ENCODE measurements at regions not wholly inside any gene's neighbourhood (a gene's known extent, or its start where the extent isn't known, plus 50 kb on each side); places are given as distances from the start of the nearest gene placed in this dataset.

- Histone ChIP-seq H3K27me3 (ENCODE audit: insufficient read depth, low read depth) (no peaks in the 10 kb centered on the region), H4K20me1 (ENCODE audit: insufficient read depth) (no peaks in the 10 kb centered on the region), H3K9me3 (ENCODE audit: insufficient read depth, low read depth) (no peaks in the 10 kb centered on the region), H3K36me3 (ENCODE audit: low read depth) (no peaks in the 10 kb centered on the region), H2AFZ (no peak overlapping the region), H3K4me3 (no peak overlapping the region), H3K27ac (no peak overlapping the region), H3K9me2 (ENCODE audit: insufficient read depth) (no peaks in the 10 kb centered on the region), H3K4me2 (no peak overlapping the region), H3K79me2 (ENCODE audit: low read depth) (no peaks in the 10 kb centered on the region), H3F3A (ENCODE audit: insufficient read depth, low read depth) (no peaks in the 10 kb centered on the region), H3K4me1 (replicated peaks; ENCODE audit: insufficient read depth) (no peaks in the 10 kb centered on the region)
- TF ChIP-seq CTCF (conservative IDR thresholded peaks at IDR 0.05) (no peak), EZH2 (IDR thresholded peaks at IDR 0.05; ENCODE audit: low read depth) (no peak)
- intact Hi-C loops (cut with micrococcal nuclease; ENCODE audit: unreplicated experiment): no loop called here
- no TSS peak for BruUV-seq (replicated peaks)
- ChIA-PET POLR2A (ENCODE audit: unreplicated experiment) (no interaction called here), CTCF (no interaction called here)
- DNase-seq: no peak
Measured at GRCh38 chr4:22030307-22030706, 81.7 kb upstream of the KCNIP4 start.

DNA sequence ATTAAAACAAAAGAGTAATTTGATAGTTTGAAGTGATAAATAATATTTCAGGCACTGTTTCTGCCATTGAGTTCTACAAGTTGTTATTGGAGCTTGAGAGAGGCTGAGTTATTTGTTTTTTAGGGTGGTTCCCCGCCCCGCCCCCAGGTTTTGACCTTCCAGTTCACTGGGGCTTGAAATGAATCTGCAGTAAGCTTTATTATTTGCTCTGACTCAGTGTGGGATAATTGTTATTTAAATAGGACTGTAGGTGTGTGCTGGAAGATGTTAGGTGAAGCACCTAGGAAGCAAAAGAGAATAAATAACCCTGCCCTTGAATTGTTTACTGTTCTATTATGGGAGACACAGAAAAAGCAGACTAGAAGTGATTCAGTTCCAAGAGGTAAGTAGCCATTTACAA lies 81.2 kb upstream of the KCNIP4 start:
- Histone ChIP-seq H3K4me1 (replicated peaks; ENCODE audit: insufficient read depth) (no peaks in the 10 kb centered on the region), H3K27me3 (ENCODE audit: insufficient read depth, low read depth) (no peaks in the 10 kb centered on the region), H3K4me2 (no peak overlapping the region), H3K36me3 (ENCODE audit: low read depth) (no peaks in the 10 kb centered on the region), H3K27ac (no peak overlapping the region), H3K9me2 (ENCODE audit: insufficient read depth) (no peaks in the 10 kb centered on the region), H3K79me2 (ENCODE audit: low read depth) (no peaks in the 10 kb centered on the region), H3K9me3 (ENCODE audit: insufficient read depth, low read depth) (no peaks in the 10 kb centered on the region), H4K20me1 (ENCODE audit: insufficient read depth) (no peaks in the 10 kb centered on the region), H2AFZ (no peak overlapping the region), H3K4me3 (no peak overlapping the region), H3F3A (ENCODE audit: insufficient read depth, low read depth) (no peaks in the 10 kb centered on the region)
- intact Hi-C loops (cut with micrococcal nuclease; ENCODE audit: unreplicated experiment): no loop called here
- no peak for DNase-seq
- no TSS peak for BruUV-seq (replicated peaks)
- POLR2A ChIA-PET (ENCODE audit: unreplicated experiment): no interaction called here
- CTCF ChIA-PET: no interaction called here
- TF ChIP-seq CTCF (conservative IDR thresholded peaks at IDR 0.05) (no peak), EZH2 (IDR thresholded peaks at IDR 0.05; ENCODE audit: low read depth) (no peak)

GRCh38 chr4:22021106-22021505 lies 72.5 kb upstream of the KCNIP4 start:
- Histone ChIP-seq H3K9me3 (ENCODE audit: insufficient read depth, low read depth) (no peaks in the 10 kb centered on the region), H4K20me1 (ENCODE audit: insufficient read depth) (no peaks in the 10 kb centered on the region), H3F3A (ENCODE audit: insufficient read depth, low read depth) (no peaks in the 10 kb centered on the region), H3K9me2 (ENCODE audit: insufficient read depth) (no peaks in the 10 kb centered on the region), H3K4me2 (no peak overlapping the region), H3K4me1 (replicated peaks; ENCODE audit: insufficient read depth) (no peaks in the 10 kb centered on the region), H3K4me3 (no peak overlapping the region), H3K27ac (no peak overlapping the region), H3K27me3 (ENCODE audit: insufficient read depth, low read depth) (no peaks in the 10 kb centered on the region), H3K79me2 (ENCODE audit: low read depth) (no peaks in the 10 kb centered on the region), H3K36me3 (ENCODE audit: low read depth) (no peaks in the 10 kb centered on the region), H2AFZ (no peak overlapping the region)
- TF ChIP-seq CTCF (conservative IDR thresholded peaks at IDR 0.05) (no peak), EZH2 (IDR thresholded peaks at IDR 0.05; ENCODE audit: low read depth) (no peak)
- no peak for DNase-seq
- ChIA-PET CTCF (interaction anchor here (0.7 kb wide), 1 partner anchor 11 kb away, joined by 4 read pairs; no protein-coding TSS in a partner anchor), POLR2A (ENCODE audit: unreplicated experiment) (no interaction called here)
- intact Hi-C loops (cut with micrococcal nuclease; ENCODE audit: unreplicated experiment): no loop called here
- BruUV-seq (replicated peaks): no TSS peak

Measured in PC-9 (cell line).